Mesendoderm (in vitro differentiated cells): ENCODE measurements at regions not wholly inside any gene's neighbourhood (a gene's known extent, or its start where the extent isn't known, plus 50 kb on each side); places are given as distances from the start of the nearest gene placed in this dataset.
A peak's percentile ranks its signal among the peaks of the same experiment; 100 is the strongest.

ENCODE experiments used
- DNase-seq: peaks from one replicate; pipeline ENCODE4 v3.0.0; 2013
- H2AK5ac ChIP-seq: 2 replicates; pipeline ENCODE4 v1.6.1; 2013; ENCODE audit warnings: low read length, inconsistent platforms
- H2BK120ac ChIP-seq: 2 replicates; pipeline ENCODE4 v1.6.1; 2013; ENCODE audit warnings: low read depth, mild to moderate bottlenecking, low read length, moderate library complexity, mixed read lengths
- H2BK15ac ChIP-seq: replicated peaks from 2 replicates; pipeline ENCODE4 v1.6.1; 2013; ENCODE audit warnings: low read depth, mild to moderate bottlenecking, moderate library complexity
- H2BK5ac ChIP-seq: 2 replicates; pipeline ENCODE4 v1.6.1; 2013; ENCODE audit warnings: low read length, inconsistent platforms
- H3K18ac ChIP-seq: 2 replicates; pipeline ENCODE4 v1.6.1; 2013; ENCODE audit warnings: mild to moderate bottlenecking, low read length, mixed read lengths
- H3K23ac ChIP-seq: one replicate; pipeline ENCODE4 v1.6.1; 2013; ENCODE audit warnings: low read length
- H3K27ac ChIP-seq: 2 replicates; pipeline ENCODE4 v1.5.1; 2013; ENCODE audit warnings: low read depth, mild to moderate bottlenecking, inconsistent platforms, low read length, moderate library complexity
- H3K27me3 ChIP-seq: 2 replicates; pipeline ENCODE4 v1.6.1; 2013; ENCODE audit warnings: low read length, control low read depth, mild to moderate bottlenecking, inconsistent platforms; ENCODE audit not compliant: insufficient read depth, poor library complexity
- H3K36me3 ChIP-seq: 2 replicates; pipeline ENCODE4 v1.6.1; 2013; ENCODE audit warnings: low read length, inconsistent platforms; ENCODE audit not compliant: control insufficient read depth, insufficient read depth
- H3K4ac ChIP-seq: one replicate; pipeline ENCODE4 v1.6.1; 2013; ENCODE audit warnings: low read depth, mild to moderate bottlenecking, low read length, moderate library complexity
- H3K4me1 ChIP-seq: 2 replicates; pipeline ENCODE4 v1.6.1; 2013; ENCODE audit warnings: low read depth, low read length, inconsistent platforms; ENCODE audit not compliant: control insufficient read depth
- H3K4me2 ChIP-seq: 2 replicates; pipeline ENCODE4 v1.6.1; 2013; ENCODE audit warnings: low read length
- H3K4me3 ChIP-seq: 2 replicates; pipeline ENCODE4 v1.5.1; 2013; ENCODE audit warnings: mild to moderate bottlenecking, low read length
- H3K56ac ChIP-seq: one replicate; pipeline ENCODE4 v1.6.1; 2013; ENCODE audit warnings: low read length
- H3K79me1 ChIP-seq: 2 replicates; pipeline ENCODE4 v1.6.1; 2013; ENCODE audit warnings: low read length, inconsistent platforms
- H3K79me2 ChIP-seq: 2 replicates; pipeline ENCODE4 v1.6.1; 2013; ENCODE audit warnings: mild to moderate bottlenecking, low read length; ENCODE audit not compliant: control insufficient read depth, insufficient read depth
- H3K9ac ChIP-seq: 2 replicates; pipeline ENCODE4 v1.6.1; 2013; ENCODE audit warnings: low read length, inconsistent platforms
- H4K5ac ChIP-seq: one replicate; pipeline ENCODE4 v1.6.1; 2013; ENCODE audit warnings: low read length
- H4K8ac ChIP-seq: one replicate; pipeline ENCODE4 v1.6.1; 2013; ENCODE audit warnings: low read depth, mild to moderate bottlenecking, control low read depth, low read length, moderate library complexity
- WGBS: extraction: QIAGEN DNeasy Blood & Tissue Kit; methylation state at CpG from one replicate; pipeline ENCODE4 v1.1.7; 2013; ENCODE audit warnings: low lambda C conversion rate, missing lambda C conversion rate; ENCODE audit not compliant: insufficient coverage; ENCODE audit errors: extremely low coverage; 5-methylcytosine and 5-hydroxymethylcytosine counted together

- no peak overlapping the region for H3K4me2 ChIP-seq
- H4K8ac ChIP-seq: no peak overlapping the region
- H3K9ac ChIP-seq: no peak overlapping the region
- no peak overlapping the region for H3K56ac ChIP-seq
- H3K4me3 ChIP-seq: no peak overlapping the region
- H3K79me1 ChIP-seq: no peaks in the 10 kb centered on the region
- no CpG with 5 or more reads among the region's 2 CpGs for WGBS
- H2AK5ac ChIP-seq: no peak overlapping the region
- no peaks in the 10 kb centered on the region for H3K36me3 ChIP-seq
- no peak overlapping the region for H3K18ac ChIP-seq
- H2BK120ac ChIP-seq: no peak overlapping the region
- no peak overlapping the region for H3K27ac ChIP-seq
- no peaks in the 10 kb centered on the region for H3K4me1 ChIP-seq
- no peak overlapping the region for H3K23ac ChIP-seq
- no peak overlapping the region for H4K5ac ChIP-seq
- no peak overlapping the region for H2BK5ac ChIP-seq
- no peaks in the 10 kb centered on the region for H3K79me2 ChIP-seq
- H3K27me3 ChIP-seq: no peaks in the 10 kb centered on the region
- H3K4ac ChIP-seq: no peak overlapping the region
- no peak overlapping the region for H2BK15ac ChIP-seq
- DNase-seq: no peak
These were observed 339.5 kb upstream of the TPK1 start for GRCh38 chr7:145175366-145175765.

- H3K79me2 ChIP-seq: no peaks in the 10 kb centered on the region
- H3K27ac ChIP-seq: no peak overlapping the region
- no peak overlapping the region for H2BK15ac ChIP-seq
- no peaks in the 10 kb centered on the region for H3K36me3 ChIP-seq
- H2BK120ac ChIP-seq: no peak overlapping the region
- no peak overlapping the region for H3K23ac ChIP-seq
- H4K5ac ChIP-seq: no peak overlapping the region
- WGBS: no CpG with 5 or more reads among the region's 3 CpGs
- H3K4me1 ChIP-seq: no peaks in the 10 kb centered on the region
- H3K4me3 ChIP-seq: no peak overlapping the region
- H3K4me2 ChIP-seq: no peak overlapping the region
- DNase-seq: peak; percentile 28
- H3K79me1 ChIP-seq: no peaks in the 10 kb centered on the region
- H3K18ac ChIP-seq: no peak overlapping the region
- H4K8ac ChIP-seq: no peak overlapping the region
- no peaks in the 10 kb centered on the region for H3K27me3 ChIP-seq
- no peak overlapping the region for H2AK5ac ChIP-seq
- no peak overlapping the region for H3K9ac ChIP-seq
- H3K4ac ChIP-seq: no peak overlapping the region
- H2BK5ac ChIP-seq: no peak overlapping the region
- no peak overlapping the region for H3K56ac ChIP-seq
These were observed 334.1 kb upstream of the TPK1 start for GRCh38 chr7:145169908-145170307.

- Histone ChIP-seq H3K27ac (no peak overlapping the region), H2BK120ac (no peak overlapping the region), H3K27me3 (no peaks in the 10 kb centered on the region), H2BK15ac (no peak overlapping the region), H2BK5ac (no peak overlapping the region), H3K4me1 (no peaks in the 10 kb centered on the region), H3K23ac (no peak overlapping the region), H4K8ac (no peak overlapping the region), H2AK5ac (no peak overlapping the region), H3K18ac (no peak overlapping the region), H3K4me3 (no peak overlapping the region), H4K5ac (no peak overlapping the region), H3K36me3 (no peaks in the 10 kb centered on the region), H3K4ac (no peak overlapping the region), H3K79me1 (no peaks in the 10 kb centered on the region), H3K4me2 (no peak overlapping the region), H3K9ac (no peak overlapping the region), H3K79me2 (no peaks in the 10 kb centered on the region), H3K56ac (no peak overlapping the region)
- DNase-seq: no peak
- WGBS: 100% methylated on average over 2 of the region's 4 CpGs
These were observed 333.0 kb upstream of the TPK1 start for GRCh38 chr7:145168879-145169278.

- Histone ChIP-seq H4K5ac (no peak overlapping the region), H2BK15ac (no peak overlapping the region), H4K8ac (no peak overlapping the region), H2BK120ac (no peak overlapping the region), H3K4me1 (no peaks in the 10 kb centered on the region), H2AK5ac (no peak overlapping the region), H3K18ac (no peak overlapping the region), H3K56ac (no peak overlapping the region), H3K9ac (no peak overlapping the region), H3K4me2 (no peak overlapping the region), H3K79me1 (no peaks in the 10 kb centered on the region), H3K27me3 (no peaks in the 10 kb centered on the region), H3K23ac (no peak overlapping the region), H3K79me2 (no peaks in the 10 kb centered on the region), H2BK5ac (no peak overlapping the region), H3K27ac (no peak overlapping the region), H3K4ac (no peak overlapping the region), H3K4me3 (no peak overlapping the region), H3K36me3 (no peaks in the 10 kb centered on the region)
- WGBS: no CpG with 5 or more reads among the region's 5 CpGs
- no peak for DNase-seq
These were observed 332.6 kb upstream of the TPK1 start for GRCh38 chr7:145168427-145168826.

GRCh38 chr7:145156834-145157233 lies 321.0 kb upstream of the TPK1 start:
- Histone ChIP-seq H2AK5ac (no peak overlapping the region), H3K23ac (no peak overlapping the region), H3K4me3 (no peak overlapping the region), H3K36me3 (no peaks in the 10 kb centered on the region), H3K79me2 (no peaks in the 10 kb centered on the region), H3K18ac (no peak overlapping the region), H2BK15ac (no peak overlapping the region), H3K79me1 (no peaks in the 10 kb centered on the region), H3K27ac (no peak overlapping the region), H3K4me2 (no peak overlapping the region), H2BK120ac (no peak overlapping the region), H3K9ac (no peak overlapping the region), H3K4ac (no peak overlapping the region), H3K4me1 (no peaks in the 10 kb centered on the region), H3K27me3 (no peaks in the 10 kb centered on the region), H4K5ac (no peak overlapping the region), H4K8ac (no peak overlapping the region), H3K56ac (no peak overlapping the region), H2BK5ac (no peak overlapping the region)
- no CpG with 5 or more reads among the region's 1 CpG for WGBS
- no peak for DNase-seq

GRCh38 chr7:145152589-145152988 lies 316.7 kb upstream of the TPK1 start:
- peak; percentile 22 for DNase-seq
- Histone ChIP-seq H2AK5ac (no peak overlapping the region), H3K9ac (no peak overlapping the region), H3K27ac (no peak overlapping the region), H3K4me1 (no peaks in the 10 kb centered on the region), H3K4me3 (no peak overlapping the region), H3K79me1 (no peaks in the 10 kb centered on the region), H4K8ac (no peak overlapping the region), H2BK5ac (no peak overlapping the region), H3K18ac (no peak overlapping the region), H2BK15ac (no peak overlapping the region), H3K4ac (no peak overlapping the region), H3K4me2 (no peak overlapping the region), H4K5ac (no peak overlapping the region), H3K79me2 (no peaks in the 10 kb centered on the region), H3K27me3 (no peaks in the 10 kb centered on the region), H3K56ac (no peak overlapping the region), H3K23ac (no peak overlapping the region), H2BK120ac (no peak overlapping the region), H3K36me3 (no peaks in the 10 kb centered on the region)
- no CpG with 5 or more reads among the region's 3 CpGs for WGBS
